ENCODE measurements at regions not wholly inside any gene's neighbourhood (a gene's known extent, or its start where the extent isn't known, plus 50 kb on each side); places are given as distances from the start of the nearest gene placed in this dataset.
A peak's percentile ranks its signal among the peaks of the same experiment; 100 is the strongest.

- Histone ChIP-seq H3K9me3 (ENCODE audit: low read depth, low read length) (no peaks in the 10 kb centered on the region), H3K4me1 (ENCODE audit: insufficient read depth, low read length) (peaks cover 49% of the 10 kb centered on the region), H2AFZ (ENCODE audit: low read length) (no peak overlapping the region), H3K79me2 (ENCODE audit: insufficient read depth, low read length) (no peaks in the 10 kb centered on the region), H3K36me3 (ENCODE audit: insufficient read depth, low read length) (no peaks in the 10 kb centered on the region), H3K4me2 (ENCODE audit: insufficient read depth, low read length) (peak overlapping the region; percentile 20), H3K27me3 (ENCODE audit: insufficient read depth, low read length) (no peaks in the 10 kb centered on the region), H3K4me3 (ENCODE audit: insufficient read depth, low read length) (no peak overlapping the region), H4K20me1 (ENCODE audit: insufficient read depth, low read length) (no peaks in the 10 kb centered on the region), H3K27ac (ENCODE audit: low read depth, low read length) (peak overlapping the region; percentile 99)
- no peak for DNase-seq (ENCODE audit: insufficient read length, low spot score, missing footprints)
- no peak for TF ChIP-seq CTCF (IDR thresholded peaks at IDR 0.05; ENCODE audit: extremely low read depth, low read depth, low read length)
Measured at GRCh38 chr2:118670276-118670675, 177.2 kb downstream of the EN1 start.

GRCh38 chr2:118669654-118670053, 177.8 kb downstream of the EN1 start:
- peak overlapping the region; percentile 69 for H3K4me2 ChIP-seq (ENCODE audit: insufficient read depth, low read length)
- no peaks in the 10 kb centered on the region for H3K36me3 ChIP-seq (ENCODE audit: insufficient read depth, low read length)
- no peaks in the 10 kb centered on the region for H3K79me2 ChIP-seq (ENCODE audit: insufficient read depth, low read length)
- H3K27me3 ChIP-seq (ENCODE audit: insufficient read depth, low read length) = no peaks in the 10 kb centered on the region
- H3K4me1 ChIP-seq (ENCODE audit: insufficient read depth, low read length) = peaks cover 49% of the 10 kb centered on the region
- no peak for TF ChIP-seq CTCF (IDR thresholded peaks at IDR 0.05; ENCODE audit: extremely low read depth, low read depth, low read length)
- no peaks in the 10 kb centered on the region for H4K20me1 ChIP-seq (ENCODE audit: insufficient read depth, low read length)
- H3K4me3 ChIP-seq (ENCODE audit: insufficient read depth, low read length) = no peak overlapping the region
- DNase-seq (ENCODE audit: insufficient read length, low spot score, missing footprints) = no peak
- H3K9me3 ChIP-seq (ENCODE audit: low read depth, low read length) = no peaks in the 10 kb centered on the region
- H2AFZ ChIP-seq (ENCODE audit: low read length) = peak overlapping the region; percentile 28
- H3K27ac ChIP-seq (ENCODE audit: low read depth, low read length) = peak overlapping the region; percentile 99

- H2AFZ ChIP-seq (ENCODE audit: low read length) = peak overlapping the region; percentile 42
- H3K36me3 ChIP-seq (ENCODE audit: insufficient read depth, low read length) = no peaks in the 10 kb centered on the region
- peak; percentile 79 for DNase-seq (ENCODE audit: insufficient read length, low spot score, missing footprints)
- H3K27me3 ChIP-seq (ENCODE audit: insufficient read depth, low read length) = no peaks in the 10 kb centered on the region
- peaks cover 49% of the 10 kb centered on the region for H3K4me1 ChIP-seq (ENCODE audit: insufficient read depth, low read length)
- peak overlapping the region; percentile 99 for H3K27ac ChIP-seq (ENCODE audit: low read depth, low read length)
- peak overlapping the region; percentile 26 for H3K4me3 ChIP-seq (ENCODE audit: insufficient read depth, low read length)
- no peaks in the 10 kb centered on the region for H4K20me1 ChIP-seq (ENCODE audit: insufficient read depth, low read length)
- TF ChIP-seq CTCF (IDR thresholded peaks at IDR 0.05; ENCODE audit: extremely low read depth, low read depth, low read length) = no peak
- peak overlapping the region; percentile 69 for H3K4me2 ChIP-seq (ENCODE audit: insufficient read depth, low read length)
- H3K9me3 ChIP-seq (ENCODE audit: low read depth, low read length) = no peaks in the 10 kb centered on the region
- no peaks in the 10 kb centered on the region for H3K79me2 ChIP-seq (ENCODE audit: insufficient read depth, low read length)
Measured at GRCh38 chr2:118668431-118669424, 178.7 kb downstream of the EN1 start.

- H4K20me1 ChIP-seq (ENCODE audit: insufficient read depth, low read length) = no peaks in the 10 kb centered on the region
- no peak for DNase-seq (ENCODE audit: insufficient read length, low spot score, missing footprints)
- H3K9me3 ChIP-seq (ENCODE audit: low read depth, low read length) = no peaks in the 10 kb centered on the region
- H3K27me3 ChIP-seq (ENCODE audit: insufficient read depth, low read length) = no peaks in the 10 kb centered on the region
- H3K79me2 ChIP-seq (ENCODE audit: insufficient read depth, low read length) = no peaks in the 10 kb centered on the region
- peak overlapping the region; percentile 99 for H3K27ac ChIP-seq (ENCODE audit: low read depth, low read length)
- no peak overlapping the region for H2AFZ ChIP-seq (ENCODE audit: low read length)
- no peak for TF ChIP-seq CTCF (IDR thresholded peaks at IDR 0.05; ENCODE audit: extremely low read depth, low read depth, low read length)
- H3K4me3 ChIP-seq (ENCODE audit: insufficient read depth, low read length) = peak overlapping the region; percentile 26
- peak overlapping the region; percentile 69 for H3K4me2 ChIP-seq (ENCODE audit: insufficient read depth, low read length)
- H3K36me3 ChIP-seq (ENCODE audit: insufficient read depth, low read length) = no peaks in the 10 kb centered on the region
- peaks cover 49% of the 10 kb centered on the region for H3K4me1 ChIP-seq (ENCODE audit: insufficient read depth, low read length)
Measured at GRCh38 chr2:118667964-118668363, 179.5 kb downstream of the EN1 start.
